Endothelial cell of umbilical vein (primary cell): ENCODE measurements at regions not wholly inside any gene's neighbourhood (a gene's known extent, or its start where the extent isn't known, plus 50 kb on each side); places are given as distances from the start of the nearest gene placed in this dataset.

ENCODE experiments used
- BruUV-seq: library from RNA; stranded (reverse); fragments of 400-500 nt; replicated peaks from 2 replicates; lab custom pipeline; 2021; lab: Mats Ljungman, UMichigan
- CTCF ChIA-PET: fragments of 300-600, 350-600 bp; sonication (Branson Sonifier 250); formaldehyde crosslinking; loops from one replicate; lab custom pipeline; 2021; ENCODE audit warnings: antibody characterized with exemption, inconsistent platforms; lab: Charles Lee
- POLR2A ChIA-PET: fragments of 300-600, 350-600 bp; sonication (Branson Sonifier 250); formaldehyde crosslinking; loops from one replicate; lab custom pipeline; 2021; ENCODE audit warnings: antibody characterized with exemption, inconsistent platforms; lab: Charles Lee
- DNase-seq: peaks from one replicate; pipeline ENCODE4 v3.0.0-alpha.2; 2011; ENCODE audit warnings: low read depth, low spot score
- FAIRE-seq: peaks from 2 replicates; lab custom pipeline; 2011; peaks lifted over from hg19 to GRCh38; lab: Jason Lieb, UNC
- H2AFZ ChIP-seq: 2 replicates; pipeline ENCODE4 v1.6.0; 2012; ENCODE audit warnings: low read depth, low read length, control low read depth, inconsistent platforms
- H3K27ac ChIP-seq: 2 replicates; pipeline ENCODE4 v1.5.1; 2011; ENCODE audit warnings: low read depth, mild to moderate bottlenecking, control low read depth, low read length, moderate library complexity; ENCODE audit not compliant: insufficient read depth
- H3K27me3 ChIP-seq, 2 experiments: 2 replicates each; pipeline versions ENCODE4 v1.6.0 to v1.6.1; 2011; ENCODE audit warnings: low read length in 2 of 2, mixed read lengths in 1 of 2; ENCODE audit not compliant: control insufficient read depth in 2 of 2, insufficient read depth in 2 of 2
- H3K36me3 ChIP-seq, 2 experiments: 2 replicates in 1 of 2; 3 replicates in 1 of 2; pipeline ENCODE4 v1.5.1; 2011; ENCODE audit warnings: low read length in 2 of 2, mild to moderate bottlenecking in 1 of 2, moderate library complexity in 1 of 2; ENCODE audit not compliant: control insufficient read depth in 2 of 2, insufficient read depth in 2 of 2; ENCODE audit errors: extremely low read depth in 1 of 2
- H3K4me1 ChIP-seq: 3 replicates; pipeline ENCODE4 v1.5.1; 2011; ENCODE audit warnings: mild to moderate bottlenecking, low read length; ENCODE audit not compliant: control insufficient read depth, insufficient read depth; ENCODE audit errors: extremely low read depth
- H3K4me2 ChIP-seq: 2 replicates; pipeline ENCODE4 v1.6.1; 2011; ENCODE audit warnings: low read length, control low read depth, mixed read lengths; ENCODE audit not compliant: insufficient read depth
- H3K4me3 ChIP-seq, 3 experiments: fragments of 200-600 bp in 1 of 3; sonication (generic), shearing (Covaris generic) in 1 of 3; replicated peaks in 1 of 3; 2 replicates each; pipeline ENCODE4 v1.5.1; 2011 to 2016; ENCODE audit warnings: control low read depth in 3 of 3, low read length in 3 of 3, mild to moderate bottlenecking in 2 of 3, inconsistent platforms in 1 of 3, low read depth in 1 of 3, moderate library complexity in 1 of 3; ENCODE audit not compliant: insufficient read depth in 1 of 3
- H3K79me2 ChIP-seq: 2 replicates; pipeline ENCODE4 v1.6.0; 2012; ENCODE audit warnings: low read length, inconsistent platforms; ENCODE audit not compliant: control insufficient read depth, insufficient read depth
- H3K9ac ChIP-seq: replicated peaks from 2 replicates; pipeline ENCODE3; 2011; ENCODE audit warnings: low read length, control low read depth; ENCODE audit not compliant: insufficient read depth; ENCODE audit errors: extremely low read depth
- H3K9me1 ChIP-seq: replicated peaks from 3 replicates; pipeline ENCODE4 v1.6.0; 2011; ENCODE audit warnings: mild to moderate bottlenecking, low read length; ENCODE audit not compliant: control insufficient read depth, insufficient read depth; ENCODE audit errors: extremely low read depth
- H3K9me3 ChIP-seq: replicated peaks from 2 replicates; pipeline ENCODE4 v1.5.1; 2012; ENCODE audit warnings: low read length, inconsistent platforms; ENCODE audit not compliant: control insufficient read depth, insufficient read depth
- H4K20me1 ChIP-seq: replicated peaks from 2 replicates; pipeline ENCODE3; 2011; ENCODE audit warnings: mild to moderate bottlenecking, low read length; ENCODE audit not compliant: control insufficient read depth, insufficient read depth; ENCODE audit errors: extremely low read depth
- EZH2 ChIP-seq: IDR thresholded peaks from 2 replicates; pipeline ENCODE4 v1.6.1; 2012; ENCODE audit warnings: borderline replicate concordance, low read depth, mild to moderate bottlenecking, moderate library complexity, low read length, inconsistent platforms; ENCODE audit not compliant: severe bottlenecking
- FOS ChIP-seq: IDR thresholded peaks from 2 replicates; pipeline ENCODE4 v1.6.1; 2011; ENCODE audit warnings: mild to moderate bottlenecking, low read length, moderate library complexity, borderline replicate concordance; ENCODE audit not compliant: insufficient read depth
- GATA2 ChIP-seq: IDR thresholded peaks from 2 replicates; pipeline ENCODE4 v1.7.0; 2011; ENCODE audit warnings: low read depth, mild to moderate bottlenecking, moderate library complexity, mixed read lengths, low read length; ENCODE audit not compliant: insufficient read length, insufficient read depth
- JUN ChIP-seq: IDR thresholded peaks from 2 replicates; pipeline ENCODE4 v1.6.1; 2011; ENCODE audit warnings: borderline replicate concordance, low read depth; ENCODE audit not compliant: insufficient read length, insufficient read depth
- POLR2A ChIP-seq: IDR thresholded peaks from 2 replicates; pipeline ENCODE4 v1.6.1; 2012; ENCODE audit warnings: low read depth, mild to moderate bottlenecking, control low read depth, low read length
- POLR2AphosphoS5 ChIP-seq: IDR thresholded peaks from 2 replicates; pipeline ENCODE4 v1.6.1; 2012; ENCODE audit warnings: low read depth, mild to moderate bottlenecking, control low read depth, low read length, moderate library complexity; ENCODE audit not compliant: insufficient read depth
- dilution Hi-C: fragments of 300-500 bp; cut with MboI; formaldehyde crosslinking; loops from one replicate; pipeline ENCODE4 v1.15.0; 2019; ENCODE audit warnings: low sequenced_read_pairs; ENCODE audit not compliant: extremely low pct_ligation_motif_present
- intact Hi-C: fragments of 100-400 bp; cut with micrococcal nuclease; formaldehyde crosslinking; loops from one replicate; pipeline ENCODE4 v1.10.0; 2022
- TF ChIP-seq, protein P1 (sequence below), 2 donors: IDR thresholded peaks; 1 replicate in 1 of 2; 2 replicates in 1 of 2; pipeline ENCODE4 v1.5.1; 2011; ENCODE audit warnings: low read length in 2 of 2, mild to moderate bottlenecking in 2 of 2, moderate library complexity in 2 of 2, control low read depth in 1 of 2, inconsistent platforms in 1 of 2, low read depth in 1 of 2; ENCODE audit not compliant: insufficient read depth in 1 of 2; ENCODE audit errors: extremely low read depth in 1 of 2
- TF ChIP-seq, protein P2 (sequence below): IDR thresholded peaks from 2 replicates; pipeline ENCODE4 v1.6.1; 2011; ENCODE audit not compliant: insufficient read depth, insufficient read length

DNA sequence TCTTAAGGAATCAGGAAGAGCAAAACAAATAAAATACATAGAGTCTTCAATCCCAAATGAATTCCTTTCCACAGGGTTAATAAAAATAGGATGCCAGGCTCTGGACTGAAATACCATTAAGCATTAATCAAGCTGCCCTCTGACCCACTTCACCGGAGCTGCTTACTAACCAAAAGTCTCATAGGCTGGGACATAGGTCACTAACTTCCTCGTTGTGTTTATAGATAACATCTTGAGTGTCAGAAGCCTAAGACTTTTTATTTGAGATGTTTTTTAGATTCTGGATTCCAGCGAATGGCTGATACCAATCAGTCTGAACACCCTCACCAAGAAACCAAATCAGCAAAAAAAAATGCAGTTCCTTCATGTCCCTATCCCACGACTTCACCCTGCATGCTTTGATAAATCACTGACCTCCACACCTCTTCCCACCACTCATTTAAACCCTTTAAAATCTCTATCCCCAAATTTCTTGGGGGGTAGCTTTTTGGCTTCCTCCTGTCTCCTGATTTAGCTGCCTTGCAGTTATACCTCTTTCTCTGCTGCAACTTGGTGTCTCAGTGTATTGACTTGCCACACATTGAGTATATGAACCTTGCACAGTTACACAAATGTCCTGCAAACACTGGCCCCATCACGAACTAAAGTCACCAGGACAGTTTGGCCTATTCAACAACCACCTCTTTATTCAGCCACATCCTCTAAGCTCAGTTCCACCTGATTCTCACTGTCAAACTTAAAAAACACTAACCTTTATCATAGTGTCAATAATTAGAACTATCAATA, 399.3 kb downstream of the METTL4 start:
- intact Hi-C loops (no loop called here), dilution Hi-C loops (no loop called here)
- Histone ChIP-seq H3K36me3 (no peaks in the 10 kb centered on the region), H3K9ac (no peak overlapping the region), H3K27me3 (no peaks in the 10 kb centered on the region), H3K27ac (no peak overlapping the region), H2AFZ (no peak overlapping the region), H3K9me3 (no peaks in the 10 kb centered on the region), H3K4me1 (no peaks in the 10 kb centered on the region), H3K4me3 (no peak overlapping the region), H3K4me2 (no peak overlapping the region), H4K20me1 (no peaks in the 10 kb centered on the region), H3K79me2 (no peaks in the 10 kb centered on the region), H3K9me1 (no peaks in the 10 kb centered on the region)
- DNase-seq (no peak), FAIRE-seq (peak; percentile 42)
- CTCF ChIA-PET, result interaction anchor here (1.5 kb wide), 1 partner anchor 67 kb away, joined by 5 read pairs; no protein-coding TSS in a partner anchor
- POLR2A ChIA-PET, result no interaction called here
- BruUV-seq, result no TSS peak
- TF ChIP-seq POLR2A, result no peak
- TF ChIP-seq, protein P1, sequence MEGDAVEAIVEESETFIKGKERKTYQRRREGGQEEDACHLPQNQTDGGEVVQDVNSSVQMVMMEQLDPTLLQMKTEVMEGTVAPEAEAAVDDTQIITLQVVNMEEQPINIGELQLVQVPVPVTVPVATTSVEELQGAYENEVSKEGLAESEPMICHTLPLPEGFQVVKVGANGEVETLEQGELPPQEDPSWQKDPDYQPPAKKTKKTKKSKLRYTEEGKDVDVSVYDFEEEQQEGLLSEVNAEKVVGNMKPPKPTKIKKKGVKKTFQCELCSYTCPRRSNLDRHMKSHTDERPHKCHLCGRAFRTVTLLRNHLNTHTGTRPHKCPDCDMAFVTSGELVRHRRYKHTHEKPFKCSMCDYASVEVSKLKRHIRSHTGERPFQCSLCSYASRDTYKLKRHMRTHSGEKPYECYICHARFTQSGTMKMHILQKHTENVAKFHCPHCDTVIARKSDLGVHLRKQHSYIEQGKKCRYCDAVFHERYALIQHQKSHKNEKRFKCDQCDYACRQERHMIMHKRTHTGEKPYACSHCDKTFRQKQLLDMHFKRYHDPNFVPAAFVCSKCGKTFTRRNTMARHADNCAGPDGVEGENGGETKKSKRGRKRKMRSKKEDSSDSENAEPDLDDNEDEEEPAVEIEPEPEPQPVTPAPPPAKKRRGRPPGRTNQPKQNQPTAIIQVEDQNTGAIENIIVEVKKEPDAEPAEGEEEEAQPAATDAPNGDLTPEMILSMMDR (IDR thresholded peaks at IDR 0.05; ENCODE audit: extremely low read depth in 1 of 2, insufficient read depth in 1 of 2, low read depth in 1 of 2, low read length in 2 of 2), result no peak
- TF ChIP-seq POLR2AphosphoS5, result no peak
- TF ChIP-seq, protein P2, sequence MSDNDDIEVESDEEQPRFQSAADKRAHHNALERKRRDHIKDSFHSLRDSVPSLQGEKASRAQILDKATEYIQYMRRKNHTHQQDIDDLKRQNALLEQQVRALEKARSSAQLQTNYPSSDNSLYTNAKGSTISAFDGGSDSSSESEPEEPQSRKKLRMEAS, result no peak
- TF ChIP-seq FOS, result no peak
- TF ChIP-seq JUN, result no peak
- no peak for TF ChIP-seq GATA2
- no peak for TF ChIP-seq EZH2
